ENCODE measurements at regions not wholly inside any gene's neighbourhood (a gene's known extent, or its start where the extent isn't known, plus 50 kb on each side); places are given as distances from the start of the nearest gene placed in this dataset.

- Histone ChIP-seq H3K27me3 (ENCODE audit: control insufficient read depth in 1 of 2, insufficient read depth in 2 of 2, low read length in 2 of 2) (peaks cover 12 to 13% of the 10 kb centered on the region in 2 donors), H3K4me3 (ENCODE audit: low read length in 2 of 2) (no peak overlapping the region), H3K9me3 (ENCODE audit: control insufficient read depth in 2 of 2, low read length in 2 of 2) (no peaks in the 10 kb centered on the region), H3K4me1 (ENCODE audit: control insufficient read depth, insufficient read depth, low read length) (peaks cover 3% of the 10 kb centered on the region), H3K36me3 (ENCODE audit: control insufficient read depth in 2 of 2, insufficient read depth in 2 of 2, low read length in 2 of 2) (no peaks in the 10 kb centered on the region), H3K27ac (ENCODE audit: low read length) (no peak overlapping the region), H3K9ac (ENCODE audit: low read length in 2 of 2) (no peak overlapping the region)
Measured at GRCh38 chr6:165822501-165822900, 159.5 kb upstream of the PDE10A start.

GRCh38 chr6:165821754-165822153, 158.7 kb upstream of the PDE10A start:
- Histone ChIP-seq H3K27ac (ENCODE audit: low read length) (no peak overlapping the region), H3K27me3 (ENCODE audit: control insufficient read depth in 1 of 2, insufficient read depth in 2 of 2, low read length in 2 of 2) (peaks cover 12 to 13% of the 10 kb centered on the region in 2 donors), H3K4me1 (ENCODE audit: control insufficient read depth, insufficient read depth, low read length) (peaks cover 3% of the 10 kb centered on the region), H3K9me3 (ENCODE audit: control insufficient read depth in 2 of 2, low read length in 2 of 2) (no peaks in the 10 kb centered on the region), H3K4me3 (ENCODE audit: low read length in 2 of 2) (no peak overlapping the region), H3K36me3 (ENCODE audit: control insufficient read depth in 2 of 2, insufficient read depth in 2 of 2, low read length in 2 of 2) (no peaks in the 10 kb centered on the region), H3K9ac (ENCODE audit: low read length in 2 of 2) (no peak overlapping the region)

GRCh38 chr6:165820934-165821333, 157.9 kb upstream of the PDE10A start:
- Histone ChIP-seq H3K36me3 (ENCODE audit: control insufficient read depth in 2 of 2, insufficient read depth in 2 of 2, low read length in 2 of 2) (no peaks in the 10 kb centered on the region), H3K4me1 (ENCODE audit: control insufficient read depth, insufficient read depth, low read length) (peaks cover 3% of the 10 kb centered on the region), H3K9ac (ENCODE audit: low read length in 2 of 2) (no peak overlapping the region), H3K27ac (ENCODE audit: low read length) (no peak overlapping the region), H3K9me3 (ENCODE audit: control insufficient read depth in 2 of 2, low read length in 2 of 2) (no peaks in the 10 kb centered on the region), H3K4me3 (ENCODE audit: low read length in 2 of 2) (no peak overlapping the region), H3K27me3 (ENCODE audit: control insufficient read depth in 1 of 2, insufficient read depth in 2 of 2, low read length in 2 of 2) (peaks cover 12 to 13% of the 10 kb centered on the region in 2 donors)

DNA sequence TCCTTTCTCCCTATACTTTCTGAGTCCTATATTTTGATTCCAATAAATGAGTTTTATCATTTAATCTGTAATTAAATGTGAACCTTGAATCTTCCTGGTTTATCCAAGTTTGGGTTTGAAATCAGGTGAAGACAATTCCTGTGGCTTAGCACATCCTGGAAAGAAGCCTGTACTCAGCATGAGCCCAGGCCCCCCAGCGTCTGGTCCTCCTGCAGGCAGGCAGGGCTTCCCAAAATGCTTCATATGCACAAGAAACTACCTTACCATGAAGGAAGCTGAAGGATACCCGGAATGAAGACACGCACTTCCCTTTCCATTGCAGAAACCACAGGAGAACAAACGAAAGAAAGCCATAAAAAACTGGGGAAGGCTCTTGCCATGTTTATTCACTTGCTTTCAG, 157.4 kb upstream of the PDE10A start:
- Histone ChIP-seq H3K27me3 (ENCODE audit: control insufficient read depth in 1 of 2, insufficient read depth in 2 of 2, low read length in 2 of 2) (peaks cover 12 to 13% of the 10 kb centered on the region in 2 donors), H3K36me3 (ENCODE audit: control insufficient read depth in 2 of 2, insufficient read depth in 2 of 2, low read length in 2 of 2) (no peaks in the 10 kb centered on the region), H3K9me3 (ENCODE audit: control insufficient read depth in 2 of 2, low read length in 2 of 2) (no peaks in the 10 kb centered on the region), H3K9ac (ENCODE audit: low read length in 2 of 2) (no peak overlapping the region), H3K4me3 (ENCODE audit: low read length in 2 of 2) (no peak overlapping the region), H3K27ac (ENCODE audit: low read length) (no peak overlapping the region), H3K4me1 (ENCODE audit: control insufficient read depth, insufficient read depth, low read length) (peaks cover 3% of the 10 kb centered on the region)

- Histone ChIP-seq H3K4me3 (ENCODE audit: low read length in 2 of 2) (peak overlapping the region in 1 of 2 donors; percentile 22), H3K4me1 (ENCODE audit: control insufficient read depth, insufficient read depth, low read length) (peaks cover 3% of the 10 kb centered on the region), H3K27me3 (ENCODE audit: control insufficient read depth in 1 of 2, insufficient read depth in 2 of 2, low read length in 2 of 2) (peaks cover 12 to 13% of the 10 kb centered on the region in 2 donors), H3K9ac (ENCODE audit: low read length in 2 of 2) (no peak overlapping the region), H3K9me3 (ENCODE audit: control insufficient read depth in 2 of 2, low read length in 2 of 2) (no peaks in the 10 kb centered on the region), H3K36me3 (ENCODE audit: control insufficient read depth in 2 of 2, insufficient read depth in 2 of 2, low read length in 2 of 2) (no peaks in the 10 kb centered on the region), H3K27ac (ENCODE audit: low read length) (no peak overlapping the region)
Measured at GRCh38 chr6:165819394-165819793, 156.4 kb upstream of the PDE10A start.

DNA sequence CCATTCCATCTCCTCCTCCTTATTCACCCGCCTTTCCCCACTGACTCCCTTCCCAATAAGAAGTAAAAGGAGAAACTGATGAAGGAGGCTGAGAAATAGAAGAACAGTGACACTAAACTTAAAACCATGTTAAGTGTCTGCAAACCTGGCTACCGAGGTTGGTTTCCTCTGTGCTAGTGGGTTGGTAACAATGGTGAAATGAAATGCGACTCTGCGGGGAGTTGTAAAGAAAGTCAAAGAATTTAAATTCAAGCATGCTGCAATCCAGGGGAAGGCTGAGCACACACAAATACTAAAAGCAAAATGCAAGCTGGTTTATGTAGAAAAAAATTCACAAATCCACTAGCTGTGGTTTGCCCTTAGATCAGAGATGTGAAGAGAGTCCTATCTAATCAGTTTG, 155.2 kb upstream of the PDE10A start:
- no peaks in the 10 kb centered on the region for H3K9me3 ChIP-seq (ENCODE audit: control insufficient read depth in 2 of 2, low read length in 2 of 2)
- H3K27me3 ChIP-seq (ENCODE audit: control insufficient read depth in 1 of 2, insufficient read depth in 2 of 2, low read length in 2 of 2) = peaks cover 12 to 13% of the 10 kb centered on the region in 2 donors
- H3K9ac ChIP-seq (ENCODE audit: low read length in 2 of 2) = no peak overlapping the region
- no peaks in the 10 kb centered on the region for H3K36me3 ChIP-seq (ENCODE audit: control insufficient read depth in 2 of 2, insufficient read depth in 2 of 2, low read length in 2 of 2)
- no peak overlapping the region for H3K27ac ChIP-seq (ENCODE audit: low read length)
- H3K4me3 ChIP-seq (ENCODE audit: low read length in 2 of 2) = no peak overlapping the region
- peaks cover 3% of the 10 kb centered on the region for H3K4me1 ChIP-seq (ENCODE audit: control insufficient read depth, insufficient read depth, low read length)

DNA sequence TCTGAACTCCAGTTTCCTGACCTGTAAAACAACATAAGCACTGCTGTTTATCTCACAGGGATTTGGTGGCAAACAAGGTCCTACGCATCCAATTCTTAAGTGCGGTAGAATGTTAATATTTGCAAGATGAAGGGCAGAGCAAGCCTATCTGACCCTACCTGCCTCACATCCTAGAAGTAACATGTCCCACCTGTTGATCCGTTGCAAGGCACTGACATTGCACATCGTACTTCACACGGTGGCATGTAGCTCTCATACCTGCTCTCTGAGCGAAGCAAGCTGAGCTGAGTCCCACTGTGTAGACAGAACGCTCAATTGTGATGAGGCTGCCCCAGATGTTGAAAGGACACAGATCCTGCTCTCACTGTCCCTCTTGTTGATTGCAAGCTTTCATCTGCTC, 154.7 kb upstream of the PDE10A start:
- peaks cover 3% of the 10 kb centered on the region for H3K4me1 ChIP-seq (ENCODE audit: control insufficient read depth, insufficient read depth, low read length)
- H3K36me3 ChIP-seq (ENCODE audit: control insufficient read depth in 2 of 2, insufficient read depth in 2 of 2, low read length in 2 of 2) = no peaks in the 10 kb centered on the region
- H3K9me3 ChIP-seq (ENCODE audit: control insufficient read depth in 2 of 2, low read length in 2 of 2) = no peaks in the 10 kb centered on the region
- H3K4me3 ChIP-seq (ENCODE audit: low read length in 2 of 2) = no peak overlapping the region
- H3K27ac ChIP-seq (ENCODE audit: low read length) = no peak overlapping the region
- H3K9ac ChIP-seq (ENCODE audit: low read length in 2 of 2) = no peak overlapping the region
- peaks cover 12 to 13% of the 10 kb centered on the region in 2 donors for H3K27me3 ChIP-seq (ENCODE audit: control insufficient read depth in 1 of 2, insufficient read depth in 2 of 2, low read length in 2 of 2)

GRCh38 chr6:165817148-165817547, 154.1 kb upstream of the PDE10A start:
- Histone ChIP-seq H3K36me3 (ENCODE audit: control insufficient read depth in 2 of 2, insufficient read depth in 2 of 2, low read length in 2 of 2) (no peaks in the 10 kb centered on the region), H3K27me3 (ENCODE audit: control insufficient read depth in 1 of 2, insufficient read depth in 2 of 2, low read length in 2 of 2) (peaks cover 11 to 13% of the 10 kb centered on the region in 2 donors), H3K9ac (ENCODE audit: low read length in 2 of 2) (no peak overlapping the region), H3K27ac (ENCODE audit: low read length) (no peak overlapping the region), H3K9me3 (ENCODE audit: control insufficient read depth in 2 of 2, low read length in 2 of 2) (no peaks in the 10 kb centered on the region), H3K4me1 (ENCODE audit: control insufficient read depth, insufficient read depth, low read length) (peaks cover 3% of the 10 kb centered on the region), H3K4me3 (ENCODE audit: low read length in 2 of 2) (no peak overlapping the region)

DNA sequence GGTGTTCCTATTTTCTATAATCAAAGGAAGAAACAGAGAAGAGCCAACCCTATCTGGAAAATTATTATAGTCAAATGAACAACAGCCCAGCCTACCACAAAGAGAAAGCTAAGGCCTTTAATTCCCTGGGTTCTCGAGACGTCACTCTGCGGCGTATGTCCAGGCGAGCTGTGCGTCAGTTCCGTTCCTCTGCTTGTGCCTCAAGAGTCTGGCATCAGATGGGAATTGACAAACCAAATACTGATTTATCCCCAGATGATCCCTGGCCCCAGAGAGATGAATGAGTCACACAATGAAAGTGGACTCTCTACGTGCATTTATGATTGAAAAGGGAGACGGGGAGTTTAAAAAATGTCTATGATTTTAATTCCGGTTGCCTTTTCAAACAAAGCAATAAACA, 151.6 kb upstream of the PDE10A start:
- no peak overlapping the region for H3K9ac ChIP-seq (ENCODE audit: low read length in 2 of 2)
- no peaks in the 10 kb centered on the region for H3K36me3 ChIP-seq (ENCODE audit: control insufficient read depth in 2 of 2, insufficient read depth in 2 of 2, low read length in 2 of 2)
- H3K4me3 ChIP-seq (ENCODE audit: low read length in 2 of 2) = no peak overlapping the region
- H3K4me1 ChIP-seq (ENCODE audit: control insufficient read depth, insufficient read depth, low read length) = peaks cover 3% of the 10 kb centered on the region
- H3K27ac ChIP-seq (ENCODE audit: low read length) = no peak overlapping the region
- H3K27me3 ChIP-seq (ENCODE audit: control insufficient read depth in 1 of 2, insufficient read depth in 2 of 2, low read length in 2 of 2) = peaks cover 7 to 15% of the 10 kb centered on the region in 2 donors
- H3K9me3 ChIP-seq (ENCODE audit: control insufficient read depth in 2 of 2, low read length in 2 of 2) = peaks cover 3 to 8% of the 10 kb centered on the region in 2 donors

DNA sequence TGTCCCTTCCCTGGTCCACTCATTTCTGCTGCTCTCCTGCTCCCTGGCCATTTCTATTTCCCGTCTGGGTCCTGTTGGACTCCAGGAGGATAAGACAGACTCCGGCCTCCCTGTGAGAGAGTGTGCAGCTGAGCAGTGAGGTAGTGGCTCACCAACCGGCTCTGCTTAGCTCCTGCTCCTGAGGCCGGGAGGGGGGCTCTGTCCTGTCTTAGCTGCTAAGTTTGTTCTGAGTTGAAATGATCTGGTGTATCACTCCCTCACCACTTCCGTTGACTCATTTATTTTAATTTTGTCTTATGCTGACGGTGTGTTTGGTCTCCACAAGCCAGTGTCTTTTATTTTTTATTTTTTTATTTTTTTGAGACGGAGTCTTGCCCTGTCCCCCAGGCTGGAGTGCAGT, 148.5 kb upstream of the PDE10A start:
- no peaks in the 10 kb centered on the region for H3K36me3 ChIP-seq (ENCODE audit: control insufficient read depth in 2 of 2, insufficient read depth in 2 of 2, low read length in 2 of 2)
- peaks cover 0 to 3% of the 10 kb centered on the region in 2 donors for H3K27me3 ChIP-seq (ENCODE audit: control insufficient read depth in 1 of 2, insufficient read depth in 2 of 2, low read length in 2 of 2)
- H3K9me3 ChIP-seq (ENCODE audit: control insufficient read depth in 2 of 2, low read length in 2 of 2) = peaks cover 3 to 14% of the 10 kb centered on the region in 2 donors
- no peak overlapping the region for H3K27ac ChIP-seq (ENCODE audit: low read length)
- H3K9ac ChIP-seq (ENCODE audit: low read length in 2 of 2) = no peak overlapping the region
- no peaks in the 10 kb centered on the region for H3K4me1 ChIP-seq (ENCODE audit: control insufficient read depth, insufficient read depth, low read length)
- H3K4me3 ChIP-seq (ENCODE audit: low read length in 2 of 2) = no peak overlapping the region

GRCh38 chr6:165808021-165808420, 145.0 kb upstream of the PDE10A start:
- peaks cover 3 to 14% of the 10 kb centered on the region in 2 donors for H3K9me3 ChIP-seq (ENCODE audit: control insufficient read depth in 2 of 2, low read length in 2 of 2)
- peaks cover 0 to 5% of the 10 kb centered on the region in 2 donors for H3K27me3 ChIP-seq (ENCODE audit: control insufficient read depth in 1 of 2, insufficient read depth in 2 of 2, low read length in 2 of 2)
- H3K4me3 ChIP-seq (ENCODE audit: low read length in 2 of 2) = no peak overlapping the region
- no peaks in the 10 kb centered on the region for H3K36me3 ChIP-seq (ENCODE audit: control insufficient read depth in 2 of 2, insufficient read depth in 2 of 2, low read length in 2 of 2)
- H3K9ac ChIP-seq (ENCODE audit: low read length in 2 of 2) = no peak overlapping the region
- H3K4me1 ChIP-seq (ENCODE audit: control insufficient read depth, insufficient read depth, low read length) = peaks cover 3% of the 10 kb centered on the region
- no peak overlapping the region for H3K27ac ChIP-seq (ENCODE audit: low read length)

All from stomach smooth muscle (tissue), 2 donors.